Keratinocyte (primary cell): ENCODE measurements at regions not wholly inside any gene's neighbourhood (a gene's known extent, or its start where the extent isn't known, plus 50 kb on each side); places are given as distances from the start of the nearest gene placed in this dataset.

ENCODE experiments used
- CTCF ChIP-seq, 3 experiments: IDR thresholded peaks in 1 of 3; conservative IDR thresholded peaks in 1 of 3; optimal IDR thresholded peaks in 1 of 3; 2 replicates in 2 of 3; 3 replicates in 1 of 3; pipeline versions ENCODE3 to v1.5.1; 2011; ENCODE audit warnings: low read length in 3 of 3, mild to moderate bottlenecking in 3 of 3, moderate library complexity in 2 of 3, control low read depth in 1 of 3, inconsistent platforms in 1 of 3; ENCODE audit not compliant: insufficient read depth in 2 of 3; ENCODE audit errors: extremely low read depth in 1 of 3
- EZH2 ChIP-seq: IDR thresholded peaks from one replicate; pipeline ENCODE4 v1.6.1; 2012; ENCODE audit warnings: inconsistent platforms, mild to moderate bottlenecking, low read length, moderate library complexity

GRCh38 chr6:165869526-165869925 is 206.5 kb upstream of the PDE10A start:
- TF ChIP-seq CTCF (optimal IDR thresholded peaks at IDR 0.05 in 1 of 3, IDR thresholded peaks at IDR 0.05 in 1 of 3, conservative IDR thresholded peaks at IDR 0.05 in 1 of 3; ENCODE audit: extremely low read depth in 1 of 3, insufficient read depth in 2 of 3, low read length in 3 of 3) (no peak), EZH2 (no peak)
